HepG2 (cell line): ENCODE measurements at regions not wholly inside any gene's neighbourhood (a gene's known extent, or its start where the extent isn't known, plus 50 kb on each side); places are given as distances from the start of the nearest gene placed in this dataset.

Experiments used
- ATAC-seq: fragments of 200-7000 bp; cut with Tn5 transposase; 3 replicates; pipeline ENCODE4 v1.9.1; 2020; ENCODE audit warnings: mild to moderate bottlenecking, moderate library complexity
- BruUV-seq: library from RNA; stranded (reverse); fragments of 400-500 nt; replicated peaks from 2 replicates; lab custom pipeline; 2021; lab: Mats Ljungman, UMichigan
- CTCF ChIA-PET: fragments of 300-600 bp; formaldehyde crosslinking; extraction: SDS; loops from one replicate; lab custom pipeline; 2021; ENCODE audit warnings: low total read pairs, inconsistent platforms, low intra/inter-chr PET ratio; lab: Yijun Ruan, JAX
- POLR2A ChIA-PET: fragments of 350-600 bp; sonication (Branson Sonifier 250); formaldehyde crosslinking; loops from one replicate; lab custom pipeline; 2020; ENCODE audit warnings: antibody characterized with exemption, inconsistent platforms; lab: Yijun Ruan, JAX
- DNase-seq: peaks from one replicate; pipeline ENCODE4 v3.0.0-alpha.2; 2015; ENCODE audit warnings: low spot score
- FAIRE-seq: peaks from 3 replicates; lab custom pipeline; 2011; peaks lifted over from hg19 to GRCh38; lab: Jason Lieb, UNC
- H2AFZ ChIP-seq: one replicate; pipeline ENCODE4 v1.6.1; 2011; ENCODE audit warnings: low read length, inconsistent platforms
- H3K27ac ChIP-seq: fragments of 300-600 bp; 3 replicates; pipeline ENCODE4 v1.8.0; 2011; ENCODE audit warnings: mixed run types, mild to moderate bottlenecking, mixed read lengths, low read length, inconsistent platforms; ENCODE audit not compliant: insufficient read depth; ENCODE audit errors: extremely low read length
- H3K27me3 ChIP-seq, 2 experiments: fragments of 200-600 bp in 1 of 2; 2 replicates in 1 of 2; 3 replicates in 1 of 2; pipeline versions ENCODE4 v1.6.0 to v1.8.0; 2011; ENCODE audit warnings: low read length in 2 of 2, mild to moderate bottlenecking in 2 of 2, moderate library complexity in 2 of 2, inconsistent platforms in 1 of 2; ENCODE audit not compliant: insufficient read depth in 2 of 2, control insufficient read depth in 1 of 2
- H3K36me3 ChIP-seq, 2 experiments: fragments of 200-600 bp in 1 of 2; replicated peaks in 1 of 2; 2 replicates in 1 of 2; 3 replicates in 1 of 2; pipeline versions ENCODE4 v1.5.1 to v1.8.0; 2011; ENCODE audit warnings: low read length in 2 of 2, inconsistent platforms in 1 of 2; ENCODE audit not compliant: insufficient read depth in 2 of 2, control insufficient read depth in 1 of 2
- H3K4me1 ChIP-seq: 2 replicates; pipeline ENCODE4 v1.5.1; 2012; ENCODE audit warnings: low read length, inconsistent platforms; ENCODE audit not compliant: insufficient read depth
- H3K4me2 ChIP-seq: 2 replicates; pipeline ENCODE4 v1.6.0; 2011; ENCODE audit warnings: low read depth, low read length, inconsistent platforms
- H3K4me3 ChIP-seq, 3 experiments: fragments of 200-600 bp in 1 of 3; sonication (generic), shearing (Covaris generic) in 1 of 3; replicated peaks in 1 of 3; 2 replicates each; pipeline ENCODE4 v1.5.1; 2011 to 2016; ENCODE audit warnings: low read length in 3 of 3, inconsistent platforms in 2 of 3, low read depth in 2 of 3, mild to moderate bottlenecking in 2 of 3, control low read depth in 1 of 3, mixed read lengths in 1 of 3; ENCODE audit not compliant: insufficient read depth in 1 of 3
- H3K79me2 ChIP-seq: one replicate; pipeline ENCODE4 v1.6.1; 2011; ENCODE audit warnings: low read length, inconsistent platforms; ENCODE audit not compliant: insufficient read depth
- H3K9ac ChIP-seq: 2 replicates; pipeline ENCODE4 v1.6.0; 2011; ENCODE audit warnings: mild to moderate bottlenecking, low read depth, low read length, inconsistent platforms; ENCODE audit not compliant: insufficient read depth
- H3K9me3 ChIP-seq: 2 replicates; pipeline ENCODE4 v1.5.1; 2012; ENCODE audit warnings: mild to moderate bottlenecking, low read length
- H4K20me1 ChIP-seq: 2 replicates; pipeline ENCODE4 v1.6.0; 2011; ENCODE audit warnings: inconsistent platforms, mild to moderate bottlenecking, low read length, moderate library complexity; ENCODE audit not compliant: insufficient read depth
- BCL6 ChIP-seq: IDR thresholded peaks from 2 replicates; pipeline ENCODE4 v1.6.1; 2016; ENCODE audit warnings: missing genetic modification reagents, missing compliant biosample characterization
- KLF6 ChIP-seq: IDR thresholded peaks from 2 replicates; pipeline ENCODE4 v1.8.0; 2016; ENCODE audit warnings: missing biosample characterization, missing genetic modification reagents
- SKI ChIP-seq: fragments of 450-650 bp; IDR thresholded peaks from one replicate; pipeline ENCODE4 v1.6.1; 2018; ENCODE audit warnings: mild to moderate bottlenecking; ENCODE audit not compliant: partially characterized antibody
- SPEN ChIP-seq: sonication (generic); formaldehyde crosslinking; IDR thresholded peaks from 2 replicates; pipeline ENCODE4 v1.5.1; 2020; ENCODE audit warnings: low read depth, mild to moderate bottlenecking, missing genetic modification reagents
- TCF7 ChIP-seq: sonication (generic); IDR thresholded peaks from 2 replicates; pipeline ENCODE4 v1.6.1; 2016; ENCODE audit warnings: antibody characterized with exemption, low read depth
- TCF7L2 ChIP-seq: IDR thresholded peaks from 2 replicates; pipeline ENCODE4 v1.6.1; 2011; ENCODE audit warnings: mild to moderate bottlenecking, low read depth, low read length, moderate library complexity
- ZNF550 ChIP-seq: sonication (generic); formaldehyde crosslinking; IDR thresholded peaks from 2 replicates; pipeline ENCODE4 v1.4.0; 2020; ENCODE audit warnings: mild to moderate bottlenecking, missing genetic modification reagents, borderline replicate concordance
- WGBS: methylation state at CpG from one replicate; pipeline ENCODE4 v1.1.6; 2017; ENCODE audit warnings: low lambda C conversion rate; 5-methylcytosine and 5-hydroxymethylcytosine counted together
- in situ Hi-C: cut with HindIII; loops from 2 replicates; pipeline ENCODE4 v1.10.0; 2017; ENCODE audit warnings: low pct_unique_long_range_greater_than_20kb; ENCODE audit not compliant: extremely low pct_ligation_motif_present
- intact Hi-C: fragments of 100-400 bp; cut with micrococcal nuclease; formaldehyde crosslinking; loops from one replicate; pipeline ENCODE4 v1.10.0; 2022; ENCODE audit not compliant: unreplicated experiment
- TF ChIP-seq, protein P1 (sequence below): sonication (generic); formaldehyde crosslinking; IDR thresholded peaks from 2 replicates; pipeline ENCODE4 v1.4.0; 2020; ENCODE audit warnings: missing genetic modification reagents
- TF ChIP-seq, protein P2 (sequence below): sonication (generic); IDR thresholded peaks from 2 replicates; pipeline ENCODE4 v1.6.1; 2016; ENCODE audit warnings: low read depth, borderline replicate concordance

DNA sequence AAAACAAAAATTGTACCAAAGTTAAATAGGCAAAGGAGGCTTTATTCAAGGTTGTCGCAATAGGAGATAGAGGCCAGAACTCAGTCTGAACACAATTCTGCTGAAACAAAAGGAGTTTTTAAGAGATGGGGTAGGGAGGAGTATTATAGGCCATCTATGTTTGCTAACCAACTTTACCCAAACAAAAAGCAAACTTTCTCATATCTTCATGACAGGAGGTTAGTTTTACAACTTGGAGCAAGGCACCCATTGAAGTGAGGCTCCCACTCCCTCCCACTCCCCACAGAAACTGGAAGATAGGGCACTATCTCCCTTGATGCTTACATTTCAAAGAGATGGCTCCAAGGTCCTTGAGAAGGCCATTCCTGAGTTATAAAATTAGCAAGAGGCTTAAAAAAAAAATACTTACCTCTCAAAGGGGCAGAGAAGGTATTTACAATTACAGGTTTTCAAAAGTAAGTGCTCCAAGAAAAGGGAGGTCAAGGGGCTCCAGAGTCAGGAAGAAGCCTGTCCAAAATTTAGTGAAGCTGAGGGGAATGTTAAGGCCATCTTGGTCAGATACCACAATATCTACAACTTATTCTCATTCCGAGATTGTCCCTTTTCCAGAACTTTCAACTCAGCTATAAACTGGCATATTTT is 84.4 kb upstream of the DHRS4 start (continued):
- TF ChIP-seq BCL6 (CRISPR knock-in tag), result peak; percentile 10; the same call in 1 of the 2 replicates
- TF ChIP-seq TCF7, result peak; percentile 30; the same call in 1 of the 2 replicates
- no peak for TF ChIP-seq KLF6 (CRISPR knock-in tag)
- peak; percentile 71 for TF ChIP-seq TCF7L2
- TF ChIP-seq ZNF550 (CRISPR knock-in tag), result no peak
- TF ChIP-seq, protein P1, sequence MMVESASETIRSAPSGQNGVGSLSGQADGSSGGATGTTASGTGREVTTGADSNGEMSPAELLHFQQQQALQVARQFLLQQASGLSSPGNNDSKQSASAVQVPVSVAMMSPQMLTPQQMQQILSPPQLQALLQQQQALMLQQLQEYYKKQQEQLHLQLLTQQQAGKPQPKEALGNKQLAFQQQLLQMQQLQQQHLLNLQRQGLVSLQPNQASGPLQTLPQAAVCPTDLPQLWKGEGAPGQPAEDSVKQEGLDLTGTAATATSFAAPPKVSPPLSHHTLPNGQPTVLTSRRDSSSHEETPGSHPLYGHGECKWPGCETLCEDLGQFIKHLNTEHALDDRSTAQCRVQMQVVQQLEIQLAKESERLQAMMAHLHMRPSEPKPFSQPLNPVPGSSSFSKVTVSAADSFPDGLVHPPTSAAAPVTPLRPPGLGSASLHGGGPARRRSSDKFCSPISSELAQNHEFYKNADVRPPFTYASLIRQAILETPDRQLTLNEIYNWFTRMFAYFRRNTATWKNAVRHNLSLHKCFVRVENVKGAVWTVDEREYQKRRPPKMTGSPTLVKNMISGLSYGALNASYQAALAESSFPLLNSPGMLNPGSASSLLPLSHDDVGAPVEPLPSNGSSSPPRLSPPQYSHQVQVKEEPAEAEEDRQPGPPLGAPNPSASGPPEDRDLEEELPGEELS, result peak; percentile 54
- no peak for TF ChIP-seq SKI
- TF ChIP-seq, all 625 proteins: peak for 21

DNA sequence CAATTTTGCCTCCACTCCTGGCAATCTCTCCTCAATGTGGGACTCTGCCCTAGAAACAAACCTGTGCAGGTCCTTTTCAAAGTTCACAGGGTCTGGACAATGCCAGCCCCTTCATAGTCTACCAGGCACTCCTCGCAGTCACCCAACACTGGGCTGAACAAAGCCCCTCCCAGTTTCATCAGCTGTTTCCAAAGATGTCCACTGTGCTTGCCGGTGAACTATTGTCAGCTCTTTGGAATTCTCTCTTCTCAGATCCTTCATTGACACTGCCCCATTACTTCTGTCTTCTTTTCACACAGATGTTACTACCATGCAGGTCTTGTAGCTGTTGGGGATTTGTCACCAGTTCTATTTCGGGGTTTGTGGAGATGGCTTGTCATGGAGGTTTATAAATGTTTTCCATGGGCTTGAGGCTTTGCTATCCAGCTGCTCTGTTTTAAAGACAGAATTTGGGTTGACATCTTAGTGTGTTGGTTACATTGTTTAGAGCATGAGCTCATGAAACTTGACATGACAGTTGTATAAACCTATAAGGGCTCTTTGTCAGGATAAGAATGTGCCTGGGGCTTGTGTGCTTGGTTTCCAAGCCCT is 77.3 kb upstream of the DHRS4 start:
- H3K79me2 ChIP-seq, result no peaks in the 10 kb centered on the region
- no peaks in the 10 kb centered on the region for H3K9me3 ChIP-seq
- 30% methylated on average over 3 of the region's 3 CpGs for WGBS
- POLR2A ChIA-PET, result no interaction called here
- FAIRE-seq, result no peak
- in situ Hi-C loops, result no loop called here
- H3K27ac ChIP-seq, result no peak overlapping the region
- no peak overlapping the region for H3K4me2 ChIP-seq
- H4K20me1 ChIP-seq, result no peaks in the 10 kb centered on the region
- DNase-seq, result no peak
- TF ChIP-seq SPEN (CRISPR knock-in tag), result no peak
- TF ChIP-seq, protein P2, sequence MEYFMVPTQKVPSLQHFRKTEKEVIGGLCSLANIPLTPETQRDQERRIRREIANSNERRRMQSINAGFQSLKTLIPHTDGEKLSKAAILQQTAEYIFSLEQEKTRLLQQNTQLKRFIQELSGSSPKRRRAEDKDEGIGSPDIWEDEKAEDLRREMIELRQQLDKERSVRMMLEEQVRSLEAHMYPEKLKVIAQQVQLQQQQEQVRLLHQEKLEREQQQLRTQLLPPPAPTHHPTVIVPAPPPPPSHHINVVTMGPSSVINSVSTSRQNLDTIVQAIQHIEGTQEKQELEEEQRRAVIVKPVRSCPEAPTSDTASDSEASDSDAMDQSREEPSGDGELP, result peak; percentile 63; the same call in 1 of the 2 replicates
- H3K9ac ChIP-seq, result no peak overlapping the region
- peak; percentile 57 for ATAC-seq
- peaks cover 10% of the 10 kb centered on the region; the same call in 1 of the 2 replicates for H3K4me1 ChIP-seq
- no TSS peak for BruUV-seq
- no peak overlapping the region for H3K4me3 ChIP-seq
- CTCF ChIA-PET, result no interaction called here
- H3K36me3 ChIP-seq, result no peaks in the 10 kb centered on the region
- intact Hi-C loops, result no loop called here
- H2AFZ ChIP-seq, result no peak overlapping the region
- peaks cover 0 to 14% of the 10 kb centered on the region in 2 experiments; a peak in 2 of 5 replicates for H3K27me3 ChIP-seq
